ENCODE measurements at regions not wholly inside any gene's neighbourhood (a gene's known extent, or its start where the extent isn't known, plus 50 kb on each side); places are given as distances from the start of the nearest gene placed in this dataset.

DNA sequence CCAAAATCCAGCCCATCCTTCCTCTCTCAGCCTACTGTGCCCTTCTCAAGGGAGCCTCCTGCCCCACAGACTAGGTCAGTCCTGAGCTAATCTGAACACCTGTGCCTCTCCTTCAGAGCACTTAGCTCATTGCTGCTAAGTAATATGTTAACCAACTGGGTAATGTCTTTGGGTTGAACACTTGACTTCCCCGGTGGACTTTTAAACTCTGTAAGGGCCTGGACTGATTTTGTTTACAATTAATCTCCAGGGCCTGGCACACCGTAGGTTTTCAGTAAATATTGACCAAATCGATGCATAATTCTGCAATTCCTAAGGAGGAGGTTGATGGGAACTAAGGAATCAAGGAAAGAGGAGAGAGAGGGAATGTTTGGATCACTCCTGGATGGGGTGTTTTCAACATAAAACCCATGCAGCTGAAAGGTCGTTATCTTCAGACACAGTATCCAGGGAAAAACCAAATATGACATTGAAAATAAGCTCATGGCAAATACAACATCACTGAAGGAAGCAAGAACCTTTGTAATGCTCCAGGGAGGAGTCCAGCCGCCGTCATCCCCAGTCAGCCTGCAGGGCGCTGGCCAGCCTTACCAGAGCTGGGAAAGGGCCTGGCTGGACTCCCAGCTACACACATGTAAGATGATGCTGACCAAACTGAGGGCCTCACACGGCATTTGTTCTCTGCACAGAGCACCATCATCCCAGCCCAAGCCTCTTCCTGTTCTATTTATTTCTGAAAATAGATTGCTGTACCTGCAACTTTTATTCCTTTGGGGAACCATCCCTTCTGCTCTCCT is 166.3 kb downstream of the C5orf15 start:
- DNase-seq (ENCODE audit: low read depth in 2 of 2): peak; percentile 14 to 57
- no peaks in the 10 kb centered on the region for H3K4me1 ChIP-seq (ENCODE audit: control insufficient read depth, extremely low read depth, insufficient read depth, low read length)
- no peaks in the 10 kb centered on the region for H4K20me1 ChIP-seq (ENCODE audit: control insufficient read depth, extremely low read depth, insufficient read depth, low read length)
- H2AFZ ChIP-seq (ENCODE audit: low read length): no peak overlapping the region
- no peaks in the 10 kb centered on the region for H3K36me3 ChIP-seq (ENCODE audit: control insufficient read depth, insufficient read depth, low read length)
- no peaks in the 10 kb centered on the region for H3K27me3 ChIP-seq (ENCODE audit: control insufficient read depth, insufficient read depth, low read length)
- H3K4me2 ChIP-seq (ENCODE audit: extremely low read depth, insufficient read depth, low read length): no peak overlapping the region
- no peaks in the 10 kb centered on the region for H3K79me2 ChIP-seq (ENCODE audit: control insufficient read depth, insufficient read depth, low read length)
- no peaks in the 10 kb centered on the region for H3K9me3 ChIP-seq (ENCODE audit: control insufficient read depth, insufficient read depth, low read depth, low read length)
- no peak overlapping the region for H3K27ac ChIP-seq (ENCODE audit: insufficient read depth, low read length)
- H3K4me3 ChIP-seq (replicated peaks in 1 of 4; ENCODE audit: control extremely low read depth in 1 of 4, insufficient read depth in 1 of 4, low read depth in 3 of 4, low read length in 4 of 4): no peak overlapping the region
- no peak overlapping the region for H3K9ac ChIP-seq (ENCODE audit: insufficient read depth, low read length)
- no peak for TF ChIP-seq EZH2 (IDR thresholded peaks at IDR 0.05; ENCODE audit: low read length, missing control alignments)
- TF ChIP-seq, protein P1, sequence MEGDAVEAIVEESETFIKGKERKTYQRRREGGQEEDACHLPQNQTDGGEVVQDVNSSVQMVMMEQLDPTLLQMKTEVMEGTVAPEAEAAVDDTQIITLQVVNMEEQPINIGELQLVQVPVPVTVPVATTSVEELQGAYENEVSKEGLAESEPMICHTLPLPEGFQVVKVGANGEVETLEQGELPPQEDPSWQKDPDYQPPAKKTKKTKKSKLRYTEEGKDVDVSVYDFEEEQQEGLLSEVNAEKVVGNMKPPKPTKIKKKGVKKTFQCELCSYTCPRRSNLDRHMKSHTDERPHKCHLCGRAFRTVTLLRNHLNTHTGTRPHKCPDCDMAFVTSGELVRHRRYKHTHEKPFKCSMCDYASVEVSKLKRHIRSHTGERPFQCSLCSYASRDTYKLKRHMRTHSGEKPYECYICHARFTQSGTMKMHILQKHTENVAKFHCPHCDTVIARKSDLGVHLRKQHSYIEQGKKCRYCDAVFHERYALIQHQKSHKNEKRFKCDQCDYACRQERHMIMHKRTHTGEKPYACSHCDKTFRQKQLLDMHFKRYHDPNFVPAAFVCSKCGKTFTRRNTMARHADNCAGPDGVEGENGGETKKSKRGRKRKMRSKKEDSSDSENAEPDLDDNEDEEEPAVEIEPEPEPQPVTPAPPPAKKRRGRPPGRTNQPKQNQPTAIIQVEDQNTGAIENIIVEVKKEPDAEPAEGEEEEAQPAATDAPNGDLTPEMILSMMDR (conservative IDR thresholded peaks at IDR 0.05 in 1 of 2, IDR thresholded peaks at IDR 0.05 in 1 of 2; ENCODE audit: low read depth in 1 of 2, low read length in 2 of 2): no peak

DNA sequence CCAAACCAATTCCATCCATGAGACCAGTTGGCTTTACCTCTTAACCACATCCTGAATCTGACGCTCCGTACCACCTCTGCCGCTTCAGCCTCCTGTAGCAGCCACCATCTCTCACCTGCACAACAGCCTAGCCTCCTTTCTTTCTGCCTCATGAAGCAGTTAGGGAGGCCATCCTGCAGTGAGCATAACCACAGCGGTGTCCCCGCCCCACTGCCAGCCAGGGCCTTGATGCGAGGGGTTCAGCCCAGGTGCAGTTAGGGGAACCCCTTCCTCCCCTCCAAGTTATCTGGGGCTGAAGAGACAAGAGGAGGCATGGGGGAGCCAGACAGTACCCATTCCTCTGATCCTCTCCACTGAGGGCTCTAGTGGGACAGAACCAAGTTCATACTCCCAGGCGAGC is 167.0 kb downstream of the C5orf15 start:
- Histone ChIP-seq H3K9me3 (ENCODE audit: control insufficient read depth, insufficient read depth, low read depth, low read length) (no peaks in the 10 kb centered on the region), H3K36me3 (ENCODE audit: control insufficient read depth, insufficient read depth, low read length) (no peaks in the 10 kb centered on the region), H3K4me2 (ENCODE audit: extremely low read depth, insufficient read depth, low read length) (no peak overlapping the region), H2AFZ (ENCODE audit: low read length) (no peak overlapping the region), H3K4me3 (replicated peaks in 1 of 4; ENCODE audit: control extremely low read depth in 1 of 4, insufficient read depth in 1 of 4, low read depth in 3 of 4, low read length in 4 of 4) (no peak overlapping the region), H3K27ac (ENCODE audit: insufficient read depth, low read length) (no peak overlapping the region), H3K9ac (ENCODE audit: insufficient read depth, low read length) (no peak overlapping the region), H3K79me2 (ENCODE audit: control insufficient read depth, insufficient read depth, low read length) (no peaks in the 10 kb centered on the region), H3K27me3 (ENCODE audit: control insufficient read depth, insufficient read depth, low read length) (no peaks in the 10 kb centered on the region), H3K4me1 (ENCODE audit: control insufficient read depth, extremely low read depth, insufficient read depth, low read length) (no peaks in the 10 kb centered on the region), H4K20me1 (ENCODE audit: control insufficient read depth, extremely low read depth, insufficient read depth, low read length) (no peaks in the 10 kb centered on the region)
- no peak for DNase-seq (ENCODE audit: low read depth in 2 of 2)
- no peak for TF ChIP-seq EZH2 (IDR thresholded peaks at IDR 0.05; ENCODE audit: low read length, missing control alignments)
- TF ChIP-seq, protein P1 (conservative IDR thresholded peaks at IDR 0.05 in 1 of 2, IDR thresholded peaks at IDR 0.05 in 1 of 2; ENCODE audit: low read depth in 1 of 2, low read length in 2 of 2): no peak

- no peak for TF ChIP-seq EZH2 (IDR thresholded peaks at IDR 0.05; ENCODE audit: low read length, missing control alignments)
- TF ChIP-seq, protein P1 (conservative IDR thresholded peaks at IDR 0.05 in 1 of 2, IDR thresholded peaks at IDR 0.05 in 1 of 2; ENCODE audit: low read depth in 1 of 2, low read length in 2 of 2): no peak
- H3K9me3 ChIP-seq (ENCODE audit: control insufficient read depth, insufficient read depth, low read depth, low read length): no peaks in the 10 kb centered on the region
- no peaks in the 10 kb centered on the region for H3K79me2 ChIP-seq (ENCODE audit: control insufficient read depth, insufficient read depth, low read length)
- H3K4me3 ChIP-seq (replicated peaks in 1 of 4; ENCODE audit: control extremely low read depth in 1 of 4, insufficient read depth in 1 of 4, low read depth in 3 of 4, low read length in 4 of 4): no peak overlapping the region
- no peak overlapping the region for H3K27ac ChIP-seq (ENCODE audit: insufficient read depth, low read length)
- H3K4me2 ChIP-seq (ENCODE audit: extremely low read depth, insufficient read depth, low read length): no peak overlapping the region
- H3K27me3 ChIP-seq (ENCODE audit: control insufficient read depth, insufficient read depth, low read length): no peaks in the 10 kb centered on the region
- DNase-seq (ENCODE audit: low read depth in 2 of 2): no peak
- no peak overlapping the region for H2AFZ ChIP-seq (ENCODE audit: low read length)
- no peaks in the 10 kb centered on the region for H3K4me1 ChIP-seq (ENCODE audit: control insufficient read depth, extremely low read depth, insufficient read depth, low read length)
- no peaks in the 10 kb centered on the region for H3K36me3 ChIP-seq (ENCODE audit: control insufficient read depth, insufficient read depth, low read length)
- no peak overlapping the region for H3K9ac ChIP-seq (ENCODE audit: insufficient read depth, low read length)
- H4K20me1 ChIP-seq (ENCODE audit: control insufficient read depth, extremely low read depth, insufficient read depth, low read length): no peaks in the 10 kb centered on the region
Observed at GRCh38 chr5:133799571-133800237, 168.7 kb downstream of the C5orf15 start.

Data from fibroblast of lung (primary cell).